ENCODE measurements at regions not wholly inside any gene's neighbourhood (a gene's known extent, or its start where the extent isn't known, plus 50 kb on each side); places are given as distances from the start of the nearest gene placed in this dataset.

DNA sequence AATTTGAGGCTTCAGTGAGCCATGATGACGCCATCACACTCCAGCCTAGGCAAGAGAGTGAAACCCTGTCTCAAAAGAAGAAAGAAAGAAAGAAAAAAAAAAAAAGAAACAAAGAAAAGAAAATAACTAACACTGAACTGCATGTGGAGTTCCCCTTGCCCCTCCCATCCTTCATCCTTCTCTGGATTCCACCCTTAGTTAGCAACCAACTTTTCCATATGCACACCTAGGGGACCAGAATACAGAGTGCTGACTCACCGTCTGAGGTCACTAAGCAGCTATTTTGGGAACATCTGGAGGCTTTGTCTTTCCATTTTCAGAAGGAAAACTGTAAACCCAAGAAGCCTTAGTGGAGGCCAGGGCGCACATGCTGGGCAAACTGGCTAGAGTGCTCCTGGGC, 257.4 kb downstream of the MAFB start:
- H3K36me3 ChIP-seq (ENCODE audit: low read length), result no peaks in the 10 kb centered on the region
- no peak overlapping the region for H3K4me3 ChIP-seq (ENCODE audit: insufficient read depth, low read length, poor library complexity, severe bottlenecking)
- no peaks in the 10 kb centered on the region for H3K9me2 ChIP-seq (replicated peaks; ENCODE audit: insufficient read depth, low read length)
- no peak overlapping the region for H3K27ac ChIP-seq (ENCODE audit: low read depth, low read length)
- H2AFZ ChIP-seq (ENCODE audit: low read depth, low read length, severe bottlenecking), result no peak overlapping the region
- no peaks in the 10 kb centered on the region for H3K79me2 ChIP-seq (ENCODE audit: insufficient read depth, low read length)
- H3K4me2 ChIP-seq (ENCODE audit: low read depth, low read length, poor library complexity, severe bottlenecking), result no peak overlapping the region
- H4K20me1 ChIP-seq (ENCODE audit: low read depth, low read length), result no peaks in the 10 kb centered on the region
- no peaks in the 10 kb centered on the region for H3K27me3 ChIP-seq (ENCODE audit: low read length)
- H3K9me3 ChIP-seq (ENCODE audit: insufficient read depth, low read length), result no peaks in the 10 kb centered on the region
- no peaks in the 10 kb centered on the region for H3F3A ChIP-seq (ENCODE audit: insufficient read depth)
- TF ChIP-seq EZH2phosphoT487 (conservative IDR thresholded peaks at IDR 0.05; ENCODE audit: low read length), result no peak
- TF ChIP-seq, protein P1, sequence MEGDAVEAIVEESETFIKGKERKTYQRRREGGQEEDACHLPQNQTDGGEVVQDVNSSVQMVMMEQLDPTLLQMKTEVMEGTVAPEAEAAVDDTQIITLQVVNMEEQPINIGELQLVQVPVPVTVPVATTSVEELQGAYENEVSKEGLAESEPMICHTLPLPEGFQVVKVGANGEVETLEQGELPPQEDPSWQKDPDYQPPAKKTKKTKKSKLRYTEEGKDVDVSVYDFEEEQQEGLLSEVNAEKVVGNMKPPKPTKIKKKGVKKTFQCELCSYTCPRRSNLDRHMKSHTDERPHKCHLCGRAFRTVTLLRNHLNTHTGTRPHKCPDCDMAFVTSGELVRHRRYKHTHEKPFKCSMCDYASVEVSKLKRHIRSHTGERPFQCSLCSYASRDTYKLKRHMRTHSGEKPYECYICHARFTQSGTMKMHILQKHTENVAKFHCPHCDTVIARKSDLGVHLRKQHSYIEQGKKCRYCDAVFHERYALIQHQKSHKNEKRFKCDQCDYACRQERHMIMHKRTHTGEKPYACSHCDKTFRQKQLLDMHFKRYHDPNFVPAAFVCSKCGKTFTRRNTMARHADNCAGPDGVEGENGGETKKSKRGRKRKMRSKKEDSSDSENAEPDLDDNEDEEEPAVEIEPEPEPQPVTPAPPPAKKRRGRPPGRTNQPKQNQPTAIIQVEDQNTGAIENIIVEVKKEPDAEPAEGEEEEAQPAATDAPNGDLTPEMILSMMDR (IDR thresholded peaks at IDR 0.05; ENCODE audit: insufficient read depth, low read length, poor library complexity, severe bottlenecking), result no peak
- H3K9ac ChIP-seq (ENCODE audit: low read length), result no peak overlapping the region

DNA sequence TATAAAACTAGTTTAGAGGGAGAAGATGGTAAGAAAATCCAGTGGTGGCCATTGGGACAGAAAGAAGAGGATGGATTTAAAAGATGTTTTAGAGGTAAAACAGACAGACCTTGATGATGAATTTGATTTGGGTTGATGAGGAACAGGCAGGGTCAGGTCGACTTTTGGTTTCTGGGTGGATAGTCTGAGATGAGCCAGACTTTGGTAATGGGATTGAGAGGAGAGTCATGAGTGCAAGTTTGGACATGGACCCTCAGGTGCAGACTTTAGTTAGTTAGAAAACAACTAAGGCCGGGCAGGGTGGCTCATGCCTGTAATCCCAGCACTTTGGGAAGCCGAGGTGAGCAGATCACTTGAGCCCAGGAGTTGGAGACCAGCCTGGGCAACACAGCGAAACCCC, 257.9 kb downstream of the MAFB start:
- Histone ChIP-seq H3K9ac (ENCODE audit: low read length) (no peak overlapping the region), H3F3A (ENCODE audit: insufficient read depth) (no peaks in the 10 kb centered on the region), H4K20me1 (ENCODE audit: low read depth, low read length) (no peaks in the 10 kb centered on the region), H3K9me2 (replicated peaks; ENCODE audit: insufficient read depth, low read length) (no peaks in the 10 kb centered on the region), H3K27me3 (ENCODE audit: low read length) (no peaks in the 10 kb centered on the region), H3K36me3 (ENCODE audit: low read length) (no peaks in the 10 kb centered on the region), H3K79me2 (ENCODE audit: insufficient read depth, low read length) (no peaks in the 10 kb centered on the region), H2AFZ (ENCODE audit: low read depth, low read length, severe bottlenecking) (no peak overlapping the region), H3K4me3 (ENCODE audit: insufficient read depth, low read length, poor library complexity, severe bottlenecking) (no peak overlapping the region), H3K4me2 (ENCODE audit: low read depth, low read length, poor library complexity, severe bottlenecking) (no peak overlapping the region), H3K27ac (ENCODE audit: low read depth, low read length) (no peak overlapping the region), H3K9me3 (ENCODE audit: insufficient read depth, low read length) (no peaks in the 10 kb centered on the region)
- TF ChIP-seq, protein P1 (IDR thresholded peaks at IDR 0.05; ENCODE audit: insufficient read depth, low read length, poor library complexity, severe bottlenecking), result no peak
- no peak for TF ChIP-seq EZH2phosphoT487 (conservative IDR thresholded peaks at IDR 0.05; ENCODE audit: low read length)

DNA sequence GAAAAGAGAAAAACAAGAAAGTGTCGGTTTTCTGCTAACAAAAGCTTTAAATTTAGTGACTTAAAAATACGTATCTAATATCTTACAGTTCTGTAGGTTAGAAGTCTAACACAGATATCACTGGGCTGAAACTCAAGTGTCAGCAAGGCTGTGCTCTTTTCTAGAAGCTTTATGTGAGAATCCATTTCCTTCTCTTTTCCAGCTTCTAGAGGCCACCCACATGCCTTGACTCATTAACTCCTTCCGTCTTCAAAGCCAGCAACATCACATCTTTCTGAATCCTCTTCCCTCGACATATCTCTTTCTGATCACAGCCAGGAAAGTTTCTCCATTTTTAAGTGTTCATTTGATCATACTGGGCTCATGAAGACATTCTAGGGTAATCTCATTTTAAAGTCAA, 262.0 kb downstream of the MAFB start:
- Histone ChIP-seq H2AFZ (ENCODE audit: low read depth, low read length, severe bottlenecking) (no peak overlapping the region), H3K9me2 (replicated peaks; ENCODE audit: insufficient read depth, low read length) (no peaks in the 10 kb centered on the region), H3K27ac (ENCODE audit: low read depth, low read length) (no peak overlapping the region), H3K27me3 (ENCODE audit: low read length) (no peaks in the 10 kb centered on the region), H3K4me3 (ENCODE audit: insufficient read depth, low read length, poor library complexity, severe bottlenecking) (no peak overlapping the region), H3K9me3 (ENCODE audit: insufficient read depth, low read length) (no peaks in the 10 kb centered on the region), H3F3A (ENCODE audit: insufficient read depth) (no peaks in the 10 kb centered on the region), H3K9ac (ENCODE audit: low read length) (no peak overlapping the region), H3K36me3 (ENCODE audit: low read length) (no peaks in the 10 kb centered on the region), H3K4me2 (ENCODE audit: low read depth, low read length, poor library complexity, severe bottlenecking) (no peak overlapping the region), H3K79me2 (ENCODE audit: insufficient read depth, low read length) (no peaks in the 10 kb centered on the region), H4K20me1 (ENCODE audit: low read depth, low read length) (no peaks in the 10 kb centered on the region)
- no peak for TF ChIP-seq EZH2phosphoT487 (conservative IDR thresholded peaks at IDR 0.05; ENCODE audit: low read length)
- TF ChIP-seq, protein P1 (IDR thresholded peaks at IDR 0.05; ENCODE audit: insufficient read depth, low read length, poor library complexity, severe bottlenecking), result no peak

Data from SU-DHL-6 (cell line).